ENCODE measurements at regions not wholly inside any gene's neighbourhood (a gene's known extent, or its start where the extent isn't known, plus 50 kb on each side); places are given as distances from the start of the nearest gene placed in this dataset.

DNA sequence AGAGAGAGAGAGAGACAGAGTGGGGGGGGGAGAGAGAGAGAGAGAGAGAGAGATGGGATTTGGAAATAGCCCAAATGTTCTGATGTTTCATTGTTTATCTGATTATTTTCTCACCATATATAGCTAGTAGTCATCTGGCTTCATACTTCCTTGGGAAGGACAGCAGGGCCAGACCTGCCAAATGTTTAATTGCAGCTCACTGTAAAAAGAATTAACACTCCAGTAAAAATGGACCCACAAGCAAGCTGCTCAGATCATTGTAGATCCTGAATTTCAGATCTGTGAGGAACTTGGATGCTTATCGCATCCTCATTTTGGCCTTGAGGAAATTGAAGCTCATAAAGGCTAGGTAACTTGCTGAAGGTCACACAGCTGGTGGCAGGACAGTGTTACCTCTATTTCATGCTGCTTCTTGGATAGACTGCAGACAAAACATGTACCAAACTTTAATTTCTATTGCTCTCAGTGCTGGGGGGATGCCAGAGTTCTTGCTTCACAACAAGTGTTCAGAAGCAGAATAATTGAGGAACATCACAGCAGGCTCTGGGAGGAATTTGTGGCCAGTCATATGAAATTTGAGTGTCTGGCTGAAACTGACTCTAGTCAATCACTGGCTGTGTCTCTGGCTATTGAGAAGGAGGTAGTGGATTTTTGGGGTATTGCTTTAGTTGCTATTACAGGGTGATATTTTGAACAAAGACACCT, 223.5 kb downstream of the PIK3C3 start:
- H3K9me3 ChIP-seq (ENCODE audit: control insufficient read depth, insufficient read depth, low read depth, low read length), result no peaks in the 10 kb centered on the region
- H3K27ac ChIP-seq (ENCODE audit: insufficient read depth, low read length), result no peak overlapping the region
- no peak overlapping the region for H2AFZ ChIP-seq (ENCODE audit: low read length)
- H3K4me3 ChIP-seq (replicated peaks in 1 of 4; ENCODE audit: control extremely low read depth in 1 of 4, insufficient read depth in 1 of 4, low read depth in 3 of 4, low read length in 4 of 4), result no peak overlapping the region
- no peak overlapping the region for H3K4me2 ChIP-seq (ENCODE audit: extremely low read depth, insufficient read depth, low read length)
- no peaks in the 10 kb centered on the region for H4K20me1 ChIP-seq (ENCODE audit: control insufficient read depth, extremely low read depth, insufficient read depth, low read length)
- TF ChIP-seq, protein P1, sequence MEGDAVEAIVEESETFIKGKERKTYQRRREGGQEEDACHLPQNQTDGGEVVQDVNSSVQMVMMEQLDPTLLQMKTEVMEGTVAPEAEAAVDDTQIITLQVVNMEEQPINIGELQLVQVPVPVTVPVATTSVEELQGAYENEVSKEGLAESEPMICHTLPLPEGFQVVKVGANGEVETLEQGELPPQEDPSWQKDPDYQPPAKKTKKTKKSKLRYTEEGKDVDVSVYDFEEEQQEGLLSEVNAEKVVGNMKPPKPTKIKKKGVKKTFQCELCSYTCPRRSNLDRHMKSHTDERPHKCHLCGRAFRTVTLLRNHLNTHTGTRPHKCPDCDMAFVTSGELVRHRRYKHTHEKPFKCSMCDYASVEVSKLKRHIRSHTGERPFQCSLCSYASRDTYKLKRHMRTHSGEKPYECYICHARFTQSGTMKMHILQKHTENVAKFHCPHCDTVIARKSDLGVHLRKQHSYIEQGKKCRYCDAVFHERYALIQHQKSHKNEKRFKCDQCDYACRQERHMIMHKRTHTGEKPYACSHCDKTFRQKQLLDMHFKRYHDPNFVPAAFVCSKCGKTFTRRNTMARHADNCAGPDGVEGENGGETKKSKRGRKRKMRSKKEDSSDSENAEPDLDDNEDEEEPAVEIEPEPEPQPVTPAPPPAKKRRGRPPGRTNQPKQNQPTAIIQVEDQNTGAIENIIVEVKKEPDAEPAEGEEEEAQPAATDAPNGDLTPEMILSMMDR (conservative IDR thresholded peaks at IDR 0.05 in 1 of 2, IDR thresholded peaks at IDR 0.05 in 1 of 2; ENCODE audit: low read depth in 1 of 2, low read length in 2 of 2), result no peak
- TF ChIP-seq EZH2 (IDR thresholded peaks at IDR 0.05; ENCODE audit: low read length, missing control alignments), result no peak
- no peak overlapping the region for H3K9ac ChIP-seq (ENCODE audit: insufficient read depth, low read length)
- no peaks in the 10 kb centered on the region for H3K4me1 ChIP-seq (ENCODE audit: control insufficient read depth, extremely low read depth, insufficient read depth, low read length)
- H3K79me2 ChIP-seq (ENCODE audit: control insufficient read depth, insufficient read depth, low read length), result no peaks in the 10 kb centered on the region
- DNase-seq (ENCODE audit: low read depth in 2 of 2), result no peak
- H3K36me3 ChIP-seq (ENCODE audit: control insufficient read depth, insufficient read depth, low read length), result no peaks in the 10 kb centered on the region
- H3K27me3 ChIP-seq (ENCODE audit: control insufficient read depth, insufficient read depth, low read length), result no peaks in the 10 kb centered on the region

DNA sequence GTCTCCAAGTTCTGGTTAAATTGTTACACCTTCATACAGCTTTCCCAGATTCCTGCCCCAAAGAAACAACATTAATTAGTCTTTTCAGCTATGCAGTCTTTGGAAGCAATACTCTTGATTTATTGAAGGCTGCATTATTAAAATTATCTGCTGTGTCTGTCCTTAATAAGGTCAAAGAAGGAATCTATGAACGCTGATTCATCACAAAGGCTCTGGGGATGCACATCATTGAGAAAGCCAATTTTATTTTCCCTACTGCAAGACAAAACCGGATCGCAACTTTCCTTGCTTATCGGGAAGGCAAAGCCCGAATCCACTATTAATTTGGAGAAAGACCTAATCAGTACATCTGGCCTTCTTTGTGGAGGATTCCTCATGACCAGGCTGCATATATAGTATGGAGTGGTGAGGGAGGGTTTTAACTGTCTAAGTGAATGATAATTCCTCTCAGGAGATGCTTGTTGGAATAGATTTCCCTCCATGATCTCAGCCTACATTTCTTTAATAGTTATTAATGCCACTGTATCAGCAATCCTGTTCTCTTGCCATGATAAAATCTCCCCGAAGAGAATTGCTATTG, 224.6 kb downstream of the PIK3C3 start:
- no peak overlapping the region for H3K9ac ChIP-seq (ENCODE audit: insufficient read depth, low read length)
- no peak overlapping the region for H3K4me2 ChIP-seq (ENCODE audit: extremely low read depth, insufficient read depth, low read length)
- no peak overlapping the region for H3K4me3 ChIP-seq (replicated peaks in 1 of 4; ENCODE audit: control extremely low read depth in 1 of 4, insufficient read depth in 1 of 4, low read depth in 3 of 4, low read length in 4 of 4)
- H3K9me3 ChIP-seq (ENCODE audit: control insufficient read depth, insufficient read depth, low read depth, low read length), result no peaks in the 10 kb centered on the region
- no peaks in the 10 kb centered on the region for H3K79me2 ChIP-seq (ENCODE audit: control insufficient read depth, insufficient read depth, low read length)
- H3K27me3 ChIP-seq (ENCODE audit: control insufficient read depth, insufficient read depth, low read length), result no peaks in the 10 kb centered on the region
- no peaks in the 10 kb centered on the region for H3K36me3 ChIP-seq (ENCODE audit: control insufficient read depth, insufficient read depth, low read length)
- H3K27ac ChIP-seq (ENCODE audit: insufficient read depth, low read length), result no peak overlapping the region
- DNase-seq (ENCODE audit: low read depth in 2 of 2), result no peak
- no peaks in the 10 kb centered on the region for H4K20me1 ChIP-seq (ENCODE audit: control insufficient read depth, extremely low read depth, insufficient read depth, low read length)
- TF ChIP-seq, protein P1 (conservative IDR thresholded peaks at IDR 0.05 in 1 of 2, IDR thresholded peaks at IDR 0.05 in 1 of 2; ENCODE audit: low read depth in 1 of 2, low read length in 2 of 2), result no peak
- TF ChIP-seq EZH2 (IDR thresholded peaks at IDR 0.05; ENCODE audit: low read length, missing control alignments), result no peak
- no peaks in the 10 kb centered on the region for H3K4me1 ChIP-seq (ENCODE audit: control insufficient read depth, extremely low read depth, insufficient read depth, low read length)
- no peak overlapping the region for H2AFZ ChIP-seq (ENCODE audit: low read length)

DNA sequence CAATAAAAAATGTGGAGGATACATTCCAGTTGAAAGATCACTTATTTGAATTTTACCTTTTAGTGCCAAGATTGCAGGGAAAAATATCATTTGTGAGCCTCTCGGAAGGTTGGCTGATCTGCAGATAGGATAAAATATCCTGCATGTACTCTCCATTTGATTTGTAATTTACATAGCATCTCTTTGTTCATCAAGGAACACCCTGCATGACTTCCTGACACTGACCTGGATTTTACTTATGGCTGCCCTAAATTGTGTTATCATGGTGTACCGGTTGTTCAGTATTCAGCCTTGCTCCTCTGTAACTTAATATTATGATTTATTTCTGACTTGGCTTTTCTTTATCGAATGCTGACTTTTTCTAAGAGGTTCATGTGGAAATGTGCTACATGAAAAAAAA, 226.4 kb downstream of the PIK3C3 start:
- no peak overlapping the region for H3K27ac ChIP-seq (ENCODE audit: insufficient read depth, low read length)
- TF ChIP-seq, protein P1 (conservative IDR thresholded peaks at IDR 0.05 in 1 of 2, IDR thresholded peaks at IDR 0.05 in 1 of 2; ENCODE audit: low read depth in 1 of 2, low read length in 2 of 2), result no peak
- TF ChIP-seq EZH2 (IDR thresholded peaks at IDR 0.05; ENCODE audit: low read length, missing control alignments), result no peak
- no peak overlapping the region for H3K9ac ChIP-seq (ENCODE audit: insufficient read depth, low read length)
- H3K4me3 ChIP-seq (replicated peaks in 1 of 4; ENCODE audit: control extremely low read depth in 1 of 4, insufficient read depth in 1 of 4, low read depth in 3 of 4, low read length in 4 of 4), result no peak overlapping the region
- H4K20me1 ChIP-seq (ENCODE audit: control insufficient read depth, extremely low read depth, insufficient read depth, low read length), result no peaks in the 10 kb centered on the region
- H3K36me3 ChIP-seq (ENCODE audit: control insufficient read depth, insufficient read depth, low read length), result no peaks in the 10 kb centered on the region
- H3K79me2 ChIP-seq (ENCODE audit: control insufficient read depth, insufficient read depth, low read length), result no peaks in the 10 kb centered on the region
- no peaks in the 10 kb centered on the region for H3K9me3 ChIP-seq (ENCODE audit: control insufficient read depth, insufficient read depth, low read depth, low read length)
- H2AFZ ChIP-seq (ENCODE audit: low read length), result no peak overlapping the region
- H3K4me1 ChIP-seq (ENCODE audit: control insufficient read depth, extremely low read depth, insufficient read depth, low read length), result no peaks in the 10 kb centered on the region
- no peak overlapping the region for H3K4me2 ChIP-seq (ENCODE audit: extremely low read depth, insufficient read depth, low read length)
- no peak for DNase-seq (ENCODE audit: low read depth in 2 of 2)
- H3K27me3 ChIP-seq (ENCODE audit: control insufficient read depth, insufficient read depth, low read length), result no peaks in the 10 kb centered on the region

Data from fibroblast of lung (primary cell).